PFSK-1 (cell line): ENCODE measurements at regions not wholly inside any gene's neighbourhood (a gene's known extent, or its start where the extent isn't known, plus 50 kb on each side); places are given as distances from the start of the nearest gene placed in this dataset.

Source experiments
- FOXP2 ChIP-seq: optimal IDR thresholded peaks from 2 replicates; pipeline ENCODE3; 2011; ENCODE audit warnings: borderline replicate concordance, control low read depth, inconsistent platforms; ENCODE audit not compliant: insufficient read depth; ENCODE audit errors: extremely low read length, extremely low read depth
- POLR2AphosphoS5 ChIP-seq: IDR thresholded peaks from 2 replicates; pipeline ENCODE4 v1.6.1; 2012; ENCODE audit warnings: low read depth, mild to moderate bottlenecking, control low read depth, low read length, moderate library complexity
- SIN3A ChIP-seq: IDR thresholded peaks from 2 replicates; pipeline ENCODE4 v1.6.1; 2012; ENCODE audit warnings: mild to moderate bottlenecking, low read length, moderate library complexity, borderline replicate concordance; ENCODE audit not compliant: insufficient read depth
- TAF1 ChIP-seq: IDR thresholded peaks from 2 replicates; pipeline ENCODE4 v1.6.1; 2012; ENCODE audit warnings: low read length, control low read depth, borderline replicate concordance; ENCODE audit not compliant: insufficient read depth
- TF ChIP-seq, protein P1 (sequence below), 2 experiments: IDR thresholded peaks; 2 replicates each; pipeline versions ENCODE4 v1.6.1 to v1.8.0; 2011 to 2012; ENCODE audit warnings: low read depth in 2 of 2, low read length in 2 of 2, control low read depth in 1 of 2, inconsistent platforms in 1 of 2, mild to moderate bottlenecking in 1 of 2, moderate library complexity in 1 of 2; ENCODE audit not compliant: insufficient read depth in 1 of 2

DNA sequence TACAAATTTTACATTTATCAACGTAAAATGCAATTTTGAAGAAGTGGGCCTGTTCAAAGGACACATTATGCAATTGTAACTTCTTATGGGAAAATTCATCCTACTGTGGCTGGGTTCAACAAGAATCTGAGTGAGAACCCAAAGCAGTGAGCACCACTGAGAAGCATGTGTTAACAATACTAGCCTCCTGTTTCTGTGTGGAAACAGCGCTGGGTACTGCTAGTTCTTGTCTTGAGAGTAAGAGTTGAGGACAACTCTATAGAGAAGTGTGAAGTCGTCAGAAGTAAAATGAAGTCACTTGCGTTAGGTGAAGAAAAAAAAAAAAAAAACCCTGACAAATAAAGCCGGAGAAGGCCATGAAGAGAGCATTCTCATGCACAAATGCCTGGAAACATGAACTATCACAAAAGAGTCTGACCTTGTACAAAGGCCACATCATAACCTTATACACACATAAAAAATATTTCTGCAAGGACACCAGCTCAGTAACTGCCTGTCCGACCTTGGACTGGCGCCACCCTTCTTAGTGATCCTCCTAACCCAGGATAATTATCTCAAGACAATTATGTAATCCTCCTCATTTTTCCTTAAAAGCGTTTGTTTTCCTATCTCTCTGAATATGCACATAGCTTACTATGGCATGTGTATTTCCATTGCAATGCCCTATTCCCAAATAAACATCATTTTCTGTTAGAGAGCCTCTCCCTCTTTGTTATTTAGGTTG is 554.9 kb downstream of the HTR7 start:
- TF ChIP-seq, protein P1, sequence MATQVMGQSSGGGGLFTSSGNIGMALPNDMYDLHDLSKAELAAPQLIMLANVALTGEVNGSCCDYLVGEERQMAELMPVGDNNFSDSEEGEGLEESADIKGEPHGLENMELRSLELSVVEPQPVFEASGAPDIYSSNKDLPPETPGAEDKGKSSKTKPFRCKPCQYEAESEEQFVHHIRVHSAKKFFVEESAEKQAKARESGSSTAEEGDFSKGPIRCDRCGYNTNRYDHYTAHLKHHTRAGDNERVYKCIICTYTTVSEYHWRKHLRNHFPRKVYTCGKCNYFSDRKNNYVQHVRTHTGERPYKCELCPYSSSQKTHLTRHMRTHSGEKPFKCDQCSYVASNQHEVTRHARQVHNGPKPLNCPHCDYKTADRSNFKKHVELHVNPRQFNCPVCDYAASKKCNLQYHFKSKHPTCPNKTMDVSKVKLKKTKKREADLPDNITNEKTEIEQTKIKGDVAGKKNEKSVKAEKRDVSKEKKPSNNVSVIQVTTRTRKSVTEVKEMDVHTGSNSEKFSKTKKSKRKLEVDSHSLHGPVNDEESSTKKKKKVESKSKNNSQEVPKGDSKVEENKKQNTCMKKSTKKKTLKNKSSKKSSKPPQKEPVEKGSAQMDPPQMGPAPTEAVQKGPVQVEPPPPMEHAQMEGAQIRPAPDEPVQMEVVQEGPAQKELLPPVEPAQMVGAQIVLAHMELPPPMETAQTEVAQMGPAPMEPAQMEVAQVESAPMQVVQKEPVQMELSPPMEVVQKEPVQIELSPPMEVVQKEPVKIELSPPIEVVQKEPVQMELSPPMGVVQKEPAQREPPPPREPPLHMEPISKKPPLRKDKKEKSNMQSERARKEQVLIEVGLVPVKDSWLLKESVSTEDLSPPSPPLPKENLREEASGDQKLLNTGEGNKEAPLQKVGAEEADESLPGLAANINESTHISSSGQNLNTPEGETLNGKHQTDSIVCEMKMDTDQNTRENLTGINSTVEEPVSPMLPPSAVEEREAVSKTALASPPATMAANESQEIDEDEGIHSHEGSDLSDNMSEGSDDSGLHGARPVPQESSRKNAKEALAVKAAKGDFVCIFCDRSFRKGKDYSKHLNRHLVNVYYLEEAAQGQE (IDR thresholded peaks at IDR 0.05; ENCODE audit: insufficient read depth in 1 of 2, low read depth in 2 of 2, low read length in 2 of 2): no peak
- TF ChIP-seq POLR2AphosphoS5 (no peak), FOXP2 (no peak), SIN3A (no peak), TAF1 (no peak)
